Hypothalamus (tissue), 51 donors: ENCODE measurements at regions not wholly inside any gene's neighbourhood (a gene's known extent, or its start where the extent isn't known, plus 50 kb on each side); places are given as distances from the start of the nearest gene placed in this dataset.

Experiments used
- DNase-seq, 51 donors: peaks; one replicate each; lab custom pipeline; 2025; lab: John Stamatoyannopoulos, UW

GRCh38 chr16:65789161-65789945 lies 577.1 kb upstream of the CDH5 start:
- no peak for DNase-seq

GRCh38 chr16:65788434-65789140 lies 577.9 kb upstream of the CDH5 start:
- DNase-seq = no peak

- no peak for DNase-seq
Observed at GRCh38 chr16:65787921-65788320, 578.6 kb upstream of the CDH5 start.

GRCh38 chr16:65786916-65787315 lies 579.6 kb upstream of the CDH5 start:
- DNase-seq = no peak

- DNase-seq = no peak
Observed at GRCh38 chr16:65783709-65784474, 582.6 kb upstream of the CDH5 start.

GRCh38 chr16:65782611-65783600 lies 583.6 kb upstream of the CDH5 start:
- DNase-seq = peak in 3 of 51 donors; percentile 2 to 19 (median 9)

GRCh38 chr16:65781855-65782254 lies 584.6 kb upstream of the CDH5 start:
- DNase-seq = no peak

GRCh38 chr16:65781363-65781762 lies 585.1 kb upstream of the CDH5 start:
- DNase-seq = no peak

- DNase-seq = no peak
Observed at GRCh38 chr16:65779201-65779600, 587.3 kb upstream of the CDH5 start.

GRCh38 chr16:65776639-65777183 lies 589.8 kb upstream of the CDH5 start:
- no peak for DNase-seq

- no peak for DNase-seq
Observed at GRCh38 chr16:65775829-65776228, 590.7 kb upstream of the CDH5 start.

- DNase-seq = no peak
Observed at GRCh38 chr16:65774350-65774749, 592.1 kb upstream of the CDH5 start.

GRCh38 chr16:65773301-65773874 lies 593.1 kb upstream of the CDH5 start:
- DNase-seq = no peak

GRCh38 chr16:65772134-65772732 lies 594.3 kb upstream of the CDH5 start:
- DNase-seq = peak in 1 of 51 donors; percentile 1

- DNase-seq = no peak
Observed at GRCh38 chr16:65771707-65772106, 594.8 kb upstream of the CDH5 start.

GRCh38 chr16:65770752-65771151 lies 595.7 kb upstream of the CDH5 start:
- no peak for DNase-seq

GRCh38 chr16:65769776-65770438 lies 596.6 kb upstream of the CDH5 start:
- DNase-seq = no peak

GRCh38 chr16:65769055-65769465 lies 597.4 kb upstream of the CDH5 start:
- DNase-seq = no peak

- no peak for DNase-seq
Observed at GRCh38 chr16:65767125-65767524, 599.4 kb upstream of the CDH5 start.
